Tibial nerve (tissue), 4 donors: ENCODE measurements at regions not wholly inside any gene's neighbourhood (a gene's known extent, or its start where the extent isn't known, plus 50 kb on each side); places are given as distances from the start of the nearest gene placed in this dataset.

Experiments
- DNase-seq, 2 donors: peaks; one replicate each; pipeline ENCODE4 v3.0.0-alpha.2; 2019; ENCODE audit warnings: low spot score in 2 of 2
- H3K27ac ChIP-seq, 4 donors: fragments of 200-600 bp; sonication (generic) in 3 of 4; one replicate each; pipeline ENCODE4 v1.5.1; 2017 to 2019; ENCODE audit warnings: mild to moderate bottlenecking in 1 of 4
- H3K27me3 ChIP-seq, 2 donors: fragments of 200-600 bp; sonication (generic) in 1 of 2; one replicate each; pipeline versions ENCODE4 v1.5.1 to v1.6.0; 2017 to 2019
- H3K36me3 ChIP-seq, 3 donors: fragments of 200-600 bp; sonication (generic); one replicate each; pipeline ENCODE4 v1.5.1; 2018 to 2019
- H3K4me1 ChIP-seq, 4 donors: fragments of 200-600 bp; sonication (generic) in 3 of 4; one replicate each; pipeline ENCODE4 v1.5.1; 2017 to 2019
- H3K4me3 ChIP-seq, 4 donors: fragments of 200-600 bp; sonication (generic) in 3 of 4; one replicate each; pipeline ENCODE4 v1.5.1; 2017 to 2019; ENCODE audit warnings: mild to moderate bottlenecking in 1 of 4, moderate library complexity in 1 of 4
- H3K9me3 ChIP-seq, 4 donors: fragments of 200-600 bp; sonication (generic) in 3 of 4; one replicate each; pipeline ENCODE4 v1.5.1; 2017 to 2019
- EP300 ChIP-seq, 2 donors: sonication (generic); formaldehyde crosslinking; IDR thresholded peaks; one replicate each; pipeline ENCODE4 v1.6.1; 2017; ENCODE audit warnings: antibody characterized with exemption in 2 of 2, mild to moderate bottlenecking in 1 of 2
- POLR2A ChIP-seq, 2 donors: fragments of 450-650 bp; IDR thresholded peaks; one replicate each; pipeline ENCODE4 v1.6.1; 2017; ENCODE audit warnings: antibody characterized with exemption in 2 of 2, mild to moderate bottlenecking in 2 of 2, moderate library complexity in 2 of 2
- WGBS, 2 donors: methylation state at CpG; one replicate each; pipeline ENCODE4 v1.1.5; 2018; 5-methylcytosine and 5-hydroxymethylcytosine counted together
- TF ChIP-seq, protein P1 (sequence below), 5 experiments: fragments of 200-600 bp in 3 of 5; fragments of 450-650 bp in 2 of 5; sonication (generic) in 3 of 5; IDR thresholded peaks; one replicate each; pipeline ENCODE4 v1.5.1; 2016 to 2019; ENCODE audit warnings: antibody characterized with exemption in 5 of 5, mild to moderate bottlenecking in 3 of 5, moderate library complexity in 2 of 5

DNA sequence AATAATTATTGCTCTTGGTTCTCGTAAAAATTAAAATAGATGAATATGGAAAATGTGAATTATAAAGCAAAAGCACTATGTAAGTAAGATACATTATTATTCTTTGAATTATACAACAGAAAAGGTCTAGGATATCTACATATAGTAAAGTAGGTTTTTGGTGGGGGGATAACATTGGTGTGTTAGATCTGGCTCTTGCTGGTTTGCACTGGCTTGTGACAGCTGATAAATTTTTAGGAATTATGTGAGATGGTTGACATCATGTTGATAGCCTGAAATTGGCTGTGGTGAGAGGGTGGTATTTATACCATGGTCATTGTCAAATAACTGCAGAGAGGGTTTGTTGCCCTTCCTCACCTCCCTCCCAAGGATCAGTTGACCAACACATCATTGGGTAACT is 50.7 kb upstream of the BTG1 start:
- no peak for DNase-seq
- no peak overlapping the region for H3K4me3 ChIP-seq
- H3K9me3 ChIP-seq: no peaks in the 10 kb centered on the region
- no peak overlapping the region for H3K27ac ChIP-seq
- H3K36me3 ChIP-seq: no peaks in the 10 kb centered on the region
- H3K27me3 ChIP-seq: no peaks in the 10 kb centered on the region
- WGBS, 2 donors: 98% methylated on average over 1 of the region's 1 CpG
- TF ChIP-seq EP300 (IDR thresholded peaks at IDR 0.05) (no peak), POLR2A (IDR thresholded peaks at IDR 0.05) (no peak)
- TF ChIP-seq, protein P1, sequence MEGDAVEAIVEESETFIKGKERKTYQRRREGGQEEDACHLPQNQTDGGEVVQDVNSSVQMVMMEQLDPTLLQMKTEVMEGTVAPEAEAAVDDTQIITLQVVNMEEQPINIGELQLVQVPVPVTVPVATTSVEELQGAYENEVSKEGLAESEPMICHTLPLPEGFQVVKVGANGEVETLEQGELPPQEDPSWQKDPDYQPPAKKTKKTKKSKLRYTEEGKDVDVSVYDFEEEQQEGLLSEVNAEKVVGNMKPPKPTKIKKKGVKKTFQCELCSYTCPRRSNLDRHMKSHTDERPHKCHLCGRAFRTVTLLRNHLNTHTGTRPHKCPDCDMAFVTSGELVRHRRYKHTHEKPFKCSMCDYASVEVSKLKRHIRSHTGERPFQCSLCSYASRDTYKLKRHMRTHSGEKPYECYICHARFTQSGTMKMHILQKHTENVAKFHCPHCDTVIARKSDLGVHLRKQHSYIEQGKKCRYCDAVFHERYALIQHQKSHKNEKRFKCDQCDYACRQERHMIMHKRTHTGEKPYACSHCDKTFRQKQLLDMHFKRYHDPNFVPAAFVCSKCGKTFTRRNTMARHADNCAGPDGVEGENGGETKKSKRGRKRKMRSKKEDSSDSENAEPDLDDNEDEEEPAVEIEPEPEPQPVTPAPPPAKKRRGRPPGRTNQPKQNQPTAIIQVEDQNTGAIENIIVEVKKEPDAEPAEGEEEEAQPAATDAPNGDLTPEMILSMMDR (IDR thresholded peaks at IDR 0.05): no peak
- H3K4me1 ChIP-seq: peaks cover 0 to 24% (median 0%) of the 10 kb centered on the region in 4 donors
